A172 (cell line): ENCODE measurements at regions not wholly inside any gene's neighbourhood (a gene's known extent, or its start where the extent isn't known, plus 50 kb on each side); places are given as distances from the start of the nearest gene placed in this dataset.

ENCODE experiments used
- DNase-seq: peaks from one replicate; pipeline ENCODE4 v3.0.0-alpha.2; 2015; ENCODE audit warnings: low spot score

DNA sequence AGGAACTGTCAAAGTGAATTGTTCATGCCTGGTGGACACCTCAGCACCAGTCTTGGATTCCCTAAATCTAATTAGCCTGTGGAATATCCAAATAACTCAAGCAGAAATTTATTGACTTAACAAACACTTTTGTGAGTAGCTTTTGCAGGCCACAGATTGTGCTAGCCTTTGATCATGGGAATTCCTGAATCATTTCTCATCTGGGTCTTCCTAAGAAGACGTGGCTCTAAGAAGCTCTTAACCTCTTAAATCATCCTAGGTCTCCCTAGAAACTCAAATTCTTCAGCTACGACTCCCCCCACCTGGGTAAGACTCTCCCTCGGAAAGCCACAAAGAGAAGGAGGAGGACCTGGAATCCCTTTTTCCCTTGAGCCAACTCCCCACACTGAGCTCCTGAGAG, 53.8 kb upstream of the PSEN2 start:
- peak; percentile 92 for DNase-seq

DNA sequence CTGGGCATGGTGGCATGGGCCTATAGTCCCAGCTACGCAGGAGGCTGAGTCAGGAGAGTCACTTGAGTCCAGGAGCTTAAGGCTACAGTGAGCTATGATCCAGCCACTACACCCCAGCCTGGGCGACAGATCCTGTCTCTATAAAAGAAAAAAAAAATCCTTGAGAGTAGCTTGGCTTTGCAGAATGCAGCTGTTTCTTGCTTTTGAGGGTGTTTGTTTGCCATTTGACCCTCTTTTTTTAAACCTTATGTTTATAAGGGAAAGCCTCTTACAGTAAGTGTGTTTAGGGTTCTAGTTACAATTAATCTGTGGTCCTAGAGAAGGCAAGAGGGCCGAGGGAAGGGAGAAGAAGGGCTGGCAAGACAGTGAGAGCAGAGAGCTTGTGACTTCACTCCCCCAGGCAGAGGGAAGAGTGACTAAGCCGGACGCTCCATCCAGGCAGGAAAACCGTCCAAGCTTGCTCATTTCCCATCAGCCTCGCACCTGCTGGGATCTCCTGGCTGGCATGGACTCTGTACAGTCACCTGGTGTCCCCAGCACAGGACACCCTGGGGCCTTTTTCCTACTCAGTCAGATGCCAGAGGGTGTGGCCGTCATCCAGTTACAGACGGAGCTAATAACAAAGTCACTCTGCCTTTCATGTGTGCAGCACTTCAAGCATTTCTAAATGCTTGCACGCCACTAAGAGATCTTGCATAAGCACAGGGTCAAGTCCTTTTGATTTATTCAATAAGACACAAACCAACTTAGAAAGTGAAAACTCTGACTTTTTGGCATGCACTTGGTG, 55.5 kb upstream of the PSEN2 start:
- peak; percentile 97 for DNase-seq

DNA sequence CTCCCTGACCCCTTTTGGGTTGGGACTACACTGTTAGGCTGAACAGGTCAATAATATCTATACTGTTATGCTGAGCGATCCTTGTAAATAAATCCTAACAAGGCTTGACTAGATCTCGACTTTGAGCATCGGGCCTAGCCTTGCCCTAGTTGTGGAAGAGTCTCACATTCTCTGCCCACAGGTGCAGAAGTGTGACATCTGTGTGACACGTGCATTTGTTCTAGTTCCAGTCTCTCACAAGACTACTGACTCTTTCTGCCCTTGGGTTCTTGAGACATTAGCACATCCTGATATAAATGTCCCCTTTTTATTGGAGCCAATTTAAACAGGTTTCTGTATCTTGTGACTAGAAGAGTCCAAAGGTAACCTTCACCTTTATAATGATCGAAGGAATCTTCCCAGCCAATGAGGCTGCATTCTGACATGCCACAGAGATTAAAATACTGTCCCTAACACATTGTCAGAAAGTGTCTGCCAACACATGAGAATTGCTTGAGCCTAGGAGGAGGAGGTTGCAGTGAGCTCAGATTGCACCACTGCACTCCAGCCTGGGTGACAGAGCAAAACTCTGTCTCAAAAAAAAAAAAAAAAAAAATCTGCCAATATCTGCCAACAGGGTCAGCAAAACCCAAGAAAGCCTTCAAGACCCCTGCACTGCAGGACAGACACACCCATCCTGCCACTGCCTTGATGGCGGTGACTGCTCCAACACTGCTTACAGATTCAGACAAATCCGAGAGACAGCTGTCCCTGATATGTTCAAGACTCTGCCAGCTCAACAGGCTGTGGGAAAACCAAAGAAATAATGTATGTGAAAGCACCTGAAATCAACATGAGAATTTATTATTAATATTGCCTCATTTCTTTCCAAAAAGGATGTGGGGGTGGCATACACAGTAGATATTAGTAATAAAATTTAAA, 56.5 kb upstream of the PSEN2 start:
- DNase-seq = no peak

DNA sequence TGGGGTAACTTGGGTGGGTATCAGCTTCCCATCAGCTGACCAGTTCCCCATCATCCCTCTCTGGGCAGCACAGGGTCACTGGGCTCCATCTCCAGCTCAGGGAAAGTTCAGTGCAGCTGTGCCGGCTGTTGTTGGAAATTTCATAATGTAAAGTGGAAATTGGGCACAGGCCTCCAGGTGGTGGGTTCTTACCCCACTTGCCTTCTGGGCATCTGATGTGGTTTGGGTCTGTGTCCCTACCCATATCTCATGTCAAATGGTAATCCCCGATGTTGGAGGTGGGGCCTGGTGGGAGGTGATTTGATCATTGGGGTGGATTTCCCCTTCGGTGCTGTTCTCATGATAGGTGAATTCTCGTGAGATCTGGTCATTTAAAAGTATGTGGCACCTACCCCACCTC, 59.7 kb upstream of the PSEN2 start:
- no peak for DNase-seq

DNA sequence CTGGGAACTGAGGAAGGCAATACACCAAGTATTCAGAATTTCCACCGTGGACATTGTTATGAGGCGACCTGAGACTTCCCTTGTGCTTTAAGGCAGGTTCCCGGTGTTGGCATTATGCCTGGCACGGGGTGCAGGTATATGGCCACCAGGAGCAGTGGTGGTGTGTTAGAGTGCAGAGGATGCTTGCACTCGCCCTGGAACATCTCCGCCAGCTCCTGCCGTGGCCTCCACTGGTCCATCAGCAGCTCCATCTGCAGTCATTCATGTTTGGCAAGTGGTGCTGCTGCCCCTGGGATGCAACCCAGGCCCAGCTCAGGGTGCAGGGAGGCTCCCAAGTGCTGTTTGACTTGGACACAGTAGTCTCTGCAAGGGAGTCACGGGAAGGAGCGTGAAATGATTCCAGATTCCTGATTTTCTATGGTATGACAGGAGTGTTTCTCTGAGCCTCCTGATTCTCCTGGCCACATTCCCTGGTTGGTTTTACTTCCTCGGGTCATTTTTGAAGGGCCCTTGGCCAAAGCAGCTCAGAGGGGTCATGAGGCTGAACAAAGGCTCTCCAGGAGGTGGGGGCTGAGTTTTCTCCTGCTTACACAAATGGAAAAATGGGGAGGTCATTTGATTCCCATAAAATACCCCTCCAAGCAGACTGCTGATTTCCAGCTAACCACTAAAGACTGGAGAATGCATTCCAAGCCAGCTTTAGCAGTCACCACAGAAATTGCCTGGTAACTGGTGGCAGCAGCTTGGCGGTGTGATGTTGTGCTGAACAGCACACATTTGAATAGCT, 60.4 kb upstream of the PSEN2 start:
- DNase-seq = peak; percentile 42

DNA sequence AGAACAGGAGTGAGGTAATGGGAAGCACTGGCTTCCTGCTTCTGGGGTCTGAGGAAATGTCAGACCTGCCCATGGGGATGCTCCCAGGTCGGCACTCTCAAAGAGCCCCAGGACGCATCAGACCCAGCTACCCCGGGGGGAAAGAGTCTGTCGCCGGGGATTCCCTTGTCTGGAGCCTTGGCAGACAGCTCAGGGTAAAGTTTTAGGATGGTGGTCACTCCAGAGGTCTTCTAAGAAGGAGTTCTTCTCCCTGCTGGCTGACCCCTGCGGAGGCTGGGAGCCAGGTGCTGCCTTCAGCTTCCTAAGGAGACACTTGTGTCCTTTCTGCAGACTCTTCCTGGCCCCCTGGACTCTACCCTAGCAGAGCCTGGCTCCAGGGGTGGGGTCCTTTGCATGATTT, 61.9 kb upstream of the PSEN2 start:
- no peak for DNase-seq

DNA sequence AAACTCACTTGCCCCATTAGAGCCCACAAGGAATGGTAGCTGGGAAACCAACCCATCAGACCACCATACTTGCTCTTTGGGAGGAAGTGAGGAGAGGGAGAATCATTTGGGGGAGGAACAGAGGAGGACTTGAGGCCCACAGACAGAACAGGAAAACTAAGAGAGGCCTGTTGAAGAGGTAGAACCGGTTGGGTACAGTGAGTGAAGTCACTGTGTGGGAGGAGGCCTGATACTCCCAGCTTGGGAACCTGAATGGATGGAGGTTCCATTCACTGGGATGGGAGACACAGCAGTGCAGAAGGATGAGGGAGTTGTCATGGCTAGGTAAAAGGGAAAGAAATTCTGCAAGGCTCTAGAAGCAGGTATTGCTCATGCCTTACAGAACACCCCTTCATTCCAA, 63.4 kb upstream of the PSEN2 start:
- no peak for DNase-seq

DNA sequence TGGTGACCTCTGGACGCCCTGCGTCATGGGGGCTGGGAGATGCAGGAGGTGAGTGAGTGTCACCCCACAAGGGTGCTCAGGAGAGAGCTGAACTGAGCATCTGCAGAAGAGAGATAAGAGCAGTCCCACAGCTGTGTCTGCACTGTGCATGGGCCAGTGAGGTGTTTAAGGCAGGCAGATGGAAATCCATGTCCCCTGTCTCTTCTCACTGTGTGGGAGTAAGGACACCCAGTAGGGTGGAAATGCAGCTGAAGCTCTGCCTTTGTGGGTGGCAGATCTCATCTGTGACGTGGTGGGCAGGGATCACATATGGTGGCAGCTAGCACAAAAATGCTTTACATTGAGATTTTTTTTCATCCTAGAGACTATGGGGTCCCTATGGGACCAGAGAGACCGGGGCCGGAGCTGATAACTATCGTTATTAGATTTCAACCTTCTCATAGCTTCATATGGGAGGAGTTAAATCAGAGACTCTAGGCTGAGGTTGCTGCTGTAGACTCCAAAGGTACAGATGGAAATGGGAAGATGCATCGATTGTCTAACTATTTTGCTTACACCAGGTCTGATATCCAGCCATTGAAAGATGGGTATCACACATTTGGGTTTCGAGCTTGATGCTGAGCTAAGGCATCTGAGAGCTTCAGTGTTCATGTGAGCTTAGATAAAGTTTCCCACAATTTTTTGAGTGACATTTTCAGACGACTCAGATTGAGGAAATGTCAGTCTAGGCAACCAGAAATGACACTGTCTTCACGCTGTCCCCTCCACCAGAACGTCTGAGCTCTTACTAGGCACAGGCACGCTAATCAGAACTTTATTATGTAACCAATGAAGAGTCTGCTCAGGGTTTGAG, 65.3 kb upstream of the PSEN2 start:
- no peak for DNase-seq

DNA sequence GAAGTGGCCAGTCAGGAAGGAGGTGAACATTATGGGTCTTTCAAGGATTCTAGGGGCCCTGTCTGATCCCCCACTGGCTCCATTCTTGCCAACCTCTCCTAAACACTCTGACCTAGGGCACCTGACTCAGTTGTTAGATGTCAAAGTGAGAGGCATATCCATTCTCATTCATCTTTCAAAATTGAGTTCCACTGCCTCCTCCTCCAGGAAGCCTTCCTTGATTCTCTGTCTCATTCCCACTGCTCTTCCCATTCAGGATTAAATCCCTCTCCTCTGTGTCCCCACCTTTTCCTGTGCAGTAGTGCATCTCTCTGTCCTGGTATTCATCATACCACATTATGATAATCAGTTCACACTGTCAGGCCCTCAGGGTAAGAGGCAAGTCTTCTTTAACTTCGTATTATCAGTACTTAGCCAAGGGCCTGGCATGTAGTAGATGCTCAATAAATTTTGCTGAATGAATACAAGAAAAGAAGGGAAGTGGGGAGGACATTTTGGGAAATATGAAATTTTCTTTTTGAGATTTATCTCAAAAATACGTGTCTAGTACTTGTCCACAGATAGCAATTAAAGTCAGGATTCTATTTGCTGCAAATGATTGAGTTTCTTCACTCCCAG, 61.8 kb upstream of the ITPKB start:
- no peak for DNase-seq

DNA sequence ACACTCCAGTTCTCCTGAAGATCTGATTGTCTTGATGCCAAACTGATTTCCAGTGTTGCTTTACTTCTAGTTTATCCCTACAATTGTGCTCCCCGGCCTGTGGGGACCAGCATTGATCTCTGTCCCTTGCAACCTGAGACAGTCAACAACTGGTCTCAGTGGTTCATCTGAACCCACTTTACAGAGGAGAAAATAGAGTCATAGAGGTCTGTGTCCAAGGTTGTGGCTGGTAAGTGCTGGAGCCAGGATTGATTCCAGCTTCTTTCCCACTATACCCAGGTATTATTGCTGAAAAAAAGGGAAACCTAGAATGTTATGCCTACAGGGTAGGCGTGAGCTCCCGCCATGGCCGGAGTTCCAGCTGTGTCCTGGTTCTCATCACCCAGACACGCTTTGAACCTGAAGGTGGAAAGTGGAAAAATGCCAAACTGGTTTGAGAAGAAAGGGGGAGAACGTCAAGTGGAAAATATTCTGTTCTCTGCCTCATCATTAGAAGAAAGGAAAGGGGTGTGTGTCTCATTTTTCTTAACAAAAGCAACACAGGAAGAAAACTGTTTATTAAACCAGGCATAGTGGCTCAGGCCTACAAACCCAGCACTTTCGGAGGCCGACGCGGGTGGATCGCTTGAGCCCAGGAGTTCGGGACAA, 60.7 kb upstream of the ITPKB start:
- DNase-seq = no peak

DNA sequence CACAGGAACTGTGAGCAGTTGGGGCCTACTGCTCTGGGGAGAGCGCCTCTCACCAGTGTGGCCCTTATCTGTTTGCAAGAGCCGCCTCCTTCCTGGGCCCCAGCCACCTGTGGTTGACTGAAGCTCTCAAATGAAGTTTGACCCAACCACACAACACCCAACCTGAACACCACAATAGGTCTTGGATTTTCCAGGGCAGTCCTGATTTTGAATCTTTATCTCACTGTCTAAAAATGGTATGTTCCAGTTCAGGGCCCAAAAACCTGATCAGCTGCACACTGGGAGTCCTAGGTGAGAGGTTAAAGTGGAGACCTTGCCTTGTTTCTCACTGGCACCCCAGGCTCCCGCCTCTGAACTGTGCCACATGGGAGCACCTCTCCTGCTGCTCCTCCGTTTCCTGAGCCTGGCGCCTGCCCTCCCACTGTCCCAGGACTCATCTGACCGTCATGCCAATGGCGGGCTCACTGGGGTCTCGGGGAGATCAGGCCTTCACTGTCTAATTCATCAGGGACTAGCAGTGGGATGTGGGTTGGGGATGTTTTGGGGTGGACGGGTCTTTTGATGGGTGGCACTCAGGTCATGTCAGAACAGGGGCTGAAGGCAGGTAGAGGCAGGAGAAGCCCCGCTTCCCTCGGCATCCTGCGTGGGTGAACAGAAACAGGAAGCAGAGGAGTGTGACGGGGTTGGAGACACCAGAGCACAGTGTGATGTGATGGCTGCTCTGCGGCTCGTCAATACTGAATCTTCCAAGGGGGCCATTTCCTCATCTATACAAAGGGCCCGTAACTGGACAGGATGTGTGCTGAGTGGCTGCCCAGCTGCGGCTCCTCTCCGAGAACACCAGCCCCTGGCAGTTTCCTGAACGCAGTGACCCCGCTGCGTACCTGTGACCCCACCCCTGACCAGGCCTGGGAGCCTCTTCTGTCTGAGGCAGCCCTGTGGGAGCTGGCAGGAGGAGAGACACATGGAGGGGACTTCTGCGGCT, 59.6 kb upstream of the ITPKB start:
- no peak for DNase-seq

DNA sequence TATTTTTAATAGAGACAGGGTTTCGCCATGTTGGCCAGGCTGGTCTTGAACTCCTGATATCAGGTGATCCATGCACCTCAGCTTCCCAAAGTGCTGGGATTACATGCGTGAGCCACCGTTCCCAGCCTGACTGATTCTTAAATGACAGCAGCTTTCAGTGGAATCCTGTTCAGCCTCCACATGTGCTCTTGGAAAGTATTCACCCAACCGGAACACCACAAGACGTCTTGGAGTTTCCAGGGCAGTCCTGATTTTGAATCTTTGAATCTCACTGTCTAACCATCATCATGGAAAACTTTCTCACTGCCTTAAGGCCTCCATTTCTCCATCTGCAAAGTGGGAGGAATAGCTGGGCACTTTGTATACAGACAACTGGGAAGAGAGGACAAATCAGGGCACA, 58.1 kb upstream of the ITPKB start:
- DNase-seq = no peak

DNA sequence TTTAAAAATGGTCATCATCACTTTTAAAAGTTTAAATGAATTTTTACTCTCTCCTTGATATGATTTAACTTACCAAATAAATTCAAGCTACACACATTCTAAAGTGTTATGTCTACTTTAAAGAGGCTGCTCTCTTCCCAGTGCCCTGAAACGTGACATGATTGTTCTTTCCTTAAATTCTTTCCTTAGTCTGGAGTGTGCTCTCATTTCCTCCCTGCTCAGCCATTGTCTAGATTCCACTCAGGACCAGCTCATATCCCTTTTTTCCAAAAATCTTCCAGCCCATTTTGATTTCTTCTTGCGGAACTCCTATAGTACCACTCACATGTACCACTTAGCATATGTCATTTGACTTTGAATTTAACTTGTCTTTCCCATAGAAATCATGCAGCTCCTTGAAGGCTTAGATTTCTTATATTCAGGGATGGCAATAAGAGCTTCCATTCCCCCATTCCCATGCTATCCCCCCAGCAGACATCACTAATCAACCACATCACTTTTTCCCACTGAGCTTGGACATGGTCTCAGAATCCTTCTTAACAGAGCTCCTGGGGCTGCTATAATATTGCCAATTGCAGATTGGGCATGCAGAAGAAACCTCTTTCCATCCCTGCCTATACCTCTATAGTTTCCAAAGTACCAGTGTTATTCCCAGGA, 54.7 kb upstream of the ITPKB start:
- no peak for DNase-seq

DNA sequence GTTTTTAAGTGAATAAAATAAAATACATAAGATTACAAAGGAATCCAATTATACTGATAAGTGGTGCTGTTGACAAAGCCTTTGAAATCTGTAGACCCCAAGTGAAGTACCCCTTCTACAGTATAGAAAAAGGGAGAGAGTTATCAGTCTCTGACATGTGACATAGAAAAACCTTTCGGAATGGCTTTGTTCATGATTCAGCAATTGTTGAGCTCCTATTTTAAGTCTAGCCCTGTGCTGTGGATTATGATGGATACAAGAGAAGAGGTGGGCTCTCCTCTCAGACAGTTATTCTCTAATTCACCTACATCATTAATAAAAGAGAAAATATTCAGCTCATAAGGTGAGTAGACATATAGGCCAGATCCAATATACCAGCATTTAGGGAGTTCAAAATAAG, 53.3 kb upstream of the ITPKB start:
- no peak for DNase-seq

DNA sequence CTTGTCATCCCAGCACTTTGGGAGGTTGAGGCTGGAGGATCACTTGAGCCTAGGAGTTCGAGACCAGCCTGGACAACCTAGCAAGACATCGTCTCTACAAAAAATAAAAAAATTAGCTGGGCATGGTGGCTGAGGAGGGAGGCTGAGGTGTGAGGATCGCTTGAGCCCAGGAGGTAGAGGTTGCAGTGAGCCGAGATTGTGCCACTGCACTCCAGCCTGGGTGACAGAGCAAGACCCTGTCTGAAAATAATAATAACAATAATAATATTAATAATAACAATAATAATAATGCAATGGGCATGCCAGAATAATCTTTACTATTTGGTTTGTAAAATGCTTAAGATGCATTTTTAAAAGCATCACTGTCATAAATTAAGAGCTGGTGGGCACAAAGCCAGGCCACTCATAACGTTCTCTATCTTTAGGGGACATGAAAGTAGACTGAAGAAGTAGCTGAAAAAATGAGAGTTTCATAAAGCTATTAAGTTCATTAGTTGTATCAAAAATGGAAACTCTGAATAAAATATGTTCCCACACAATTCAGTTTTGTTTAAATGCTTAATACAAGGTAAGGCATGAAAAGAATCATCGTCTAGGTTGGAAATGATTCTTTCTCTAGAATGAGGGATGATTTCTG, 51.6 kb upstream of the ITPKB start:
- no peak for DNase-seq

DNA sequence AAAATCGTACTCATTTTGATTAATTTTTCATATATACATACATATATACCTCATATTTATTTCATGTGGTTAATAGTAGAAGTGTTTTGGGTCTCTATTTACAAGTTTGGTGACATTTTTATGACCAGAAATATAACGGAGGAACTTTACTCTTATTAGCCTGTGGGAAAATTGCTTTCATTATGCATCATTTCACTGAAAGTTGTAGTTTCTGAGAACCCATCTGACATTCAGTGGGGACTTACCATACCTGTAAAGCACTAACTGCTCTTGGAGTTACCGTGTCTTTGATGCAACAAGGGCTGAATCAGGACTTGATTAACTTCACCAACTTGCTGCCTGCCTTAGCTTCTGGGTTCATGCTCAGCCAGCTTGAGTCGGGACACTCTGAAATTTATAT, 49.9 kb upstream of the ITPKB start:
- DNase-seq = no peak
